OCI-LY7 (cell line): ENCODE measurements at regions not wholly inside any gene's neighbourhood (a gene's known extent, or its start where the extent isn't known, plus 50 kb on each side); places are given as distances from the start of the nearest gene placed in this dataset.

Experiments used
- EZH2phosphoT487 ChIP-seq: fragments of 200-600 bp; sonication (generic); IDR thresholded peaks from 2 replicates; pipeline ENCODE4 v1.6.1; 2018; ENCODE audit warnings: low read depth, borderline replicate concordance, mild to moderate bottlenecking, mixed run types, antibody characterized with exemption, low read length, moderate library complexity, mixed read lengths
- TF ChIP-seq, protein P1 (sequence below): fragments of 200-600 bp; sonication (generic); conservative IDR thresholded peaks from 2 replicates; pipeline ENCODE4 v1.5.1; 2014; ENCODE audit warnings: mild to moderate bottlenecking, antibody characterized with exemption, low read length, moderate library complexity, mixed read lengths

DNA sequence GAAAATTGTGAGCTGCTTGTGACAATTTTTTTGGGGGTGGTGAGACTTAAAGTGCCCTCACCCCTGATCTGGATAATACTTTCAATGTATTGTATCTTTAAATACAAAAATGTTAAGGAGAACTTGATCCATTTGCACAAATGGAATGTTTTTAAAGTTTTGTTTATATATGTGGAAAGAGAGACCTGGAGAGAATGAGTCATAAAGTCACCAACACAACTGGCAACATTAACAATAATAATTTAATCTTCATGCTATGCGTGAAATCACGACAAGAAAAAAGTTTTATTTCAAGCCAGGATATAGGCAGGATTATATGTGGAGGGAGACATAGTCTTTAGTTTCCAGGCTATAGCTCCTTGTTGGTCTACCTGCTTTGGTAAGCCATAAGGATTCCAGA lies 537.5 kb downstream of the GPAM start:
- TF ChIP-seq, protein P1, sequence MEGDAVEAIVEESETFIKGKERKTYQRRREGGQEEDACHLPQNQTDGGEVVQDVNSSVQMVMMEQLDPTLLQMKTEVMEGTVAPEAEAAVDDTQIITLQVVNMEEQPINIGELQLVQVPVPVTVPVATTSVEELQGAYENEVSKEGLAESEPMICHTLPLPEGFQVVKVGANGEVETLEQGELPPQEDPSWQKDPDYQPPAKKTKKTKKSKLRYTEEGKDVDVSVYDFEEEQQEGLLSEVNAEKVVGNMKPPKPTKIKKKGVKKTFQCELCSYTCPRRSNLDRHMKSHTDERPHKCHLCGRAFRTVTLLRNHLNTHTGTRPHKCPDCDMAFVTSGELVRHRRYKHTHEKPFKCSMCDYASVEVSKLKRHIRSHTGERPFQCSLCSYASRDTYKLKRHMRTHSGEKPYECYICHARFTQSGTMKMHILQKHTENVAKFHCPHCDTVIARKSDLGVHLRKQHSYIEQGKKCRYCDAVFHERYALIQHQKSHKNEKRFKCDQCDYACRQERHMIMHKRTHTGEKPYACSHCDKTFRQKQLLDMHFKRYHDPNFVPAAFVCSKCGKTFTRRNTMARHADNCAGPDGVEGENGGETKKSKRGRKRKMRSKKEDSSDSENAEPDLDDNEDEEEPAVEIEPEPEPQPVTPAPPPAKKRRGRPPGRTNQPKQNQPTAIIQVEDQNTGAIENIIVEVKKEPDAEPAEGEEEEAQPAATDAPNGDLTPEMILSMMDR: no peak
- no peak for TF ChIP-seq EZH2phosphoT487
